ENCODE measurements at regions not wholly inside any gene's neighbourhood (a gene's known extent, or its start where the extent isn't known, plus 50 kb on each side); places are given as distances from the start of the nearest gene placed in this dataset.

DNA sequence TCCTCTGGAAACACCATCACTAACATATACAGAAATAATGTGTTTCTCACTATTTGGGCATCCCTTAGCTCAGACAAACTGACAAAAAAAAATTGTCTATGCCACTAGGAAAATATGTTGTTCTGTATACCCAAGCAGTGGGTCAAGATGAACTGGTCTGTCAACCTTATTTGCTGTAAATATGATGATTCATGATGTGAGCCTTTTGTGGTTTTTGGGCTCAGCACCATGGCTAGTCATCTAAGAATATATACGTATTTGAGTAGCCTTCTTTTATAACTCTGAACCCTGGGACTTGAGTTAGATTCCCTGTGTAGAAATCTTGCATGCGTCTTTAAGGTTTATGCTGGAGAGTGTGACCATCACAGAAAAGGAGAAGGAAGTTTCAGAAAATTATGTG, 841.6 kb downstream of the CDY2B start:
- TF ChIP-seq, protein P1, sequence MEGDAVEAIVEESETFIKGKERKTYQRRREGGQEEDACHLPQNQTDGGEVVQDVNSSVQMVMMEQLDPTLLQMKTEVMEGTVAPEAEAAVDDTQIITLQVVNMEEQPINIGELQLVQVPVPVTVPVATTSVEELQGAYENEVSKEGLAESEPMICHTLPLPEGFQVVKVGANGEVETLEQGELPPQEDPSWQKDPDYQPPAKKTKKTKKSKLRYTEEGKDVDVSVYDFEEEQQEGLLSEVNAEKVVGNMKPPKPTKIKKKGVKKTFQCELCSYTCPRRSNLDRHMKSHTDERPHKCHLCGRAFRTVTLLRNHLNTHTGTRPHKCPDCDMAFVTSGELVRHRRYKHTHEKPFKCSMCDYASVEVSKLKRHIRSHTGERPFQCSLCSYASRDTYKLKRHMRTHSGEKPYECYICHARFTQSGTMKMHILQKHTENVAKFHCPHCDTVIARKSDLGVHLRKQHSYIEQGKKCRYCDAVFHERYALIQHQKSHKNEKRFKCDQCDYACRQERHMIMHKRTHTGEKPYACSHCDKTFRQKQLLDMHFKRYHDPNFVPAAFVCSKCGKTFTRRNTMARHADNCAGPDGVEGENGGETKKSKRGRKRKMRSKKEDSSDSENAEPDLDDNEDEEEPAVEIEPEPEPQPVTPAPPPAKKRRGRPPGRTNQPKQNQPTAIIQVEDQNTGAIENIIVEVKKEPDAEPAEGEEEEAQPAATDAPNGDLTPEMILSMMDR (IDR thresholded peaks at IDR 0.05; ENCODE audit: borderline replicate concordance, extremely low read depth, insufficient read depth): no peak
- H3K9me3 ChIP-seq (ENCODE audit: control insufficient read depth in 2 of 3, insufficient read depth in 1 of 3, low read length in 3 of 3): no peaks in the 10 kb centered on the region
- no peaks in the 10 kb centered on the region for H3K4me1 ChIP-seq (ENCODE audit: control insufficient read depth in 2 of 3, insufficient read depth in 2 of 3, low read depth in 1 of 3, low read length in 3 of 3)
- intact Hi-C loops (cut with DNase I): no loop called here
- no peaks in the 10 kb centered on the region for H3K36me3 ChIP-seq (ENCODE audit: control insufficient read depth in 2 of 3, insufficient read depth in 3 of 3, low read length in 3 of 3)
- FAIRE-seq (no peak), DNase-seq (no peak)
- H3K4me3 ChIP-seq (ENCODE audit: low read length in 3 of 3): no peak overlapping the region
- H3K27ac ChIP-seq (ENCODE audit: low read depth in 2 of 2, low read length in 2 of 2): no peak overlapping the region
- no peak overlapping the region for H3K9ac ChIP-seq (ENCODE audit: low read length in 3 of 3)
- H3K27me3 ChIP-seq (ENCODE audit: control insufficient read depth, insufficient read depth, low read length): no peaks in the 10 kb centered on the region

GRCh38 chrY:17018126-17018525, 861.9 kb downstream of the CDY2B start:
- DNase-seq (no peak), FAIRE-seq (no peak)
- TF ChIP-seq, protein P1 (IDR thresholded peaks at IDR 0.05; ENCODE audit: borderline replicate concordance, extremely low read depth, insufficient read depth): no peak
- intact Hi-C loops (cut with DNase I): no loop called here
- no peak overlapping the region for H3K9ac ChIP-seq (ENCODE audit: low read length in 3 of 3)
- no peaks in the 10 kb centered on the region for H3K9me3 ChIP-seq (ENCODE audit: control insufficient read depth in 2 of 3, insufficient read depth in 1 of 3, low read length in 3 of 3)
- no peaks in the 10 kb centered on the region for H3K36me3 ChIP-seq (ENCODE audit: control insufficient read depth in 2 of 3, insufficient read depth in 3 of 3, low read length in 3 of 3)
- no peaks in the 10 kb centered on the region for H3K27me3 ChIP-seq (ENCODE audit: control insufficient read depth, insufficient read depth, low read length)
- no peak overlapping the region for H3K27ac ChIP-seq (ENCODE audit: low read depth in 2 of 2, low read length in 2 of 2)
- no peaks in the 10 kb centered on the region for H3K4me1 ChIP-seq (ENCODE audit: control insufficient read depth in 2 of 3, insufficient read depth in 2 of 3, low read depth in 1 of 3, low read length in 3 of 3)
- no peak overlapping the region for H3K4me3 ChIP-seq (ENCODE audit: low read length in 3 of 3)

- Histone ChIP-seq H3K9ac (ENCODE audit: low read length in 3 of 3) (no peak overlapping the region), H3K27me3 (ENCODE audit: control insufficient read depth, insufficient read depth, low read length) (no peaks in the 10 kb centered on the region), H3K27ac (ENCODE audit: low read depth in 2 of 2, low read length in 2 of 2) (no peak overlapping the region), H3K36me3 (ENCODE audit: control insufficient read depth in 2 of 3, insufficient read depth in 3 of 3, low read length in 3 of 3) (no peaks in the 10 kb centered on the region), H3K4me1 (ENCODE audit: control insufficient read depth in 2 of 3, insufficient read depth in 2 of 3, low read depth in 1 of 3, low read length in 3 of 3) (no peaks in the 10 kb centered on the region), H3K4me3 (ENCODE audit: low read length in 3 of 3) (no peak overlapping the region), H3K9me3 (ENCODE audit: control insufficient read depth in 2 of 3, insufficient read depth in 1 of 3, low read length in 3 of 3) (no peaks in the 10 kb centered on the region)
- FAIRE-seq: no peak
- no peak for DNase-seq
- intact Hi-C loops (cut with DNase I): no loop called here
- TF ChIP-seq, protein P1 (IDR thresholded peaks at IDR 0.05; ENCODE audit: borderline replicate concordance, extremely low read depth, insufficient read depth): no peak
Observed at GRCh38 chrY:16993551-16993950, 886.5 kb downstream of the CDY2B start.

DNA sequence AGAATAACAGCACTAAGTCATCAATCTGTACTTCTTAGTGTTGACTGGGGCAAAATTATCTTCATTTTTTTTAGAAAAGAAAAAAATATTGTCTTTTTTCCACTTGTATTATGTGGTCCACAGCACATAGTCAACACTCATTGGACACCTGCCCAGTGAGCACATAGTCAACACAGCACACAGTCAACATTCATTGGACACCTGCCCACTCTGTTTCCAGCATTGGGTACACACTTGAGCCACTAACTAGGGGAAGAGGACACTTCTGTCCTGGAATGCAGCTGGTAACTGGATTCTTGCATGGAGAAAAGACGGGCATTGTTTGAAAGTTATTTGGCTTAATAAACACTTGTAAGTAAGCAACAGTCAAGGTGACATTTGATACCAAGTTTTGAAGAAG, 898.2 kb downstream of the CDY2B start:
- no peaks in the 10 kb centered on the region for H3K4me1 ChIP-seq (ENCODE audit: control insufficient read depth in 2 of 3, insufficient read depth in 2 of 3, low read depth in 1 of 3, low read length in 3 of 3)
- H3K9ac ChIP-seq (ENCODE audit: low read length in 3 of 3): no peak overlapping the region
- no peak for FAIRE-seq
- H3K27ac ChIP-seq (ENCODE audit: low read depth in 2 of 2, low read length in 2 of 2): no peak overlapping the region
- DNase-seq: no peak
- no peak overlapping the region for H3K4me3 ChIP-seq (ENCODE audit: low read length in 3 of 3)
- no peaks in the 10 kb centered on the region for H3K9me3 ChIP-seq (ENCODE audit: control insufficient read depth in 2 of 3, insufficient read depth in 1 of 3, low read length in 3 of 3)
- intact Hi-C loops (cut with DNase I): no loop called here
- TF ChIP-seq, protein P1 (IDR thresholded peaks at IDR 0.05; ENCODE audit: borderline replicate concordance, extremely low read depth, insufficient read depth): no peak
- H3K27me3 ChIP-seq (ENCODE audit: control insufficient read depth, insufficient read depth, low read length): no peaks in the 10 kb centered on the region
- H3K36me3 ChIP-seq (ENCODE audit: control insufficient read depth in 2 of 3, insufficient read depth in 3 of 3, low read length in 3 of 3): no peaks in the 10 kb centered on the region

Measured in kidney (tissue), 13 donors.